Hepatocyte (in vitro differentiated cells): ENCODE measurements at regions not wholly inside any gene's neighbourhood (a gene's known extent, or its start where the extent isn't known, plus 50 kb on each side); places are given as distances from the start of the nearest gene placed in this dataset.

Experiments
- DNase-seq: peaks from one replicate; pipeline ENCODE4 v3.0.0-alpha.2; 2016; ENCODE audit warnings: low spot score
- H2AFZ ChIP-seq: fragments of 200-600 bp; sonication (generic); 2 replicates; pipeline ENCODE4 v1.6.0; 2016; ENCODE audit warnings: antibody characterized with exemption, mild to moderate bottlenecking
- H3K27ac ChIP-seq: fragments of 200-600 bp; sonication (generic); 2 replicates; pipeline ENCODE4 v1.5.1; 2016; ENCODE audit warnings: mild to moderate bottlenecking
- H3K27me3 ChIP-seq: fragments of 200-600 bp; sonication (generic); 2 replicates; pipeline ENCODE4 v1.6.1; 2016
- H3K36me3 ChIP-seq: fragments of 200-600 bp; sonication (generic); replicated peaks from 2 replicates; pipeline ENCODE4 v1.5.1; 2016; ENCODE audit warnings: low read depth; ENCODE audit not compliant: insufficient read depth
- H3K4me1 ChIP-seq: fragments of 200-600 bp; sonication (generic); 2 replicates; pipeline ENCODE4 v1.5.1; 2016; ENCODE audit warnings: mild to moderate bottlenecking, moderate library complexity; ENCODE audit not compliant: insufficient read depth
- H3K4me2 ChIP-seq: fragments of 200-600 bp; sonication (generic); 2 replicates; pipeline ENCODE4 v1.6.0; 2016
- H3K4me3 ChIP-seq: fragments of 200-600 bp; sonication (generic); 2 replicates; pipeline ENCODE4 v1.5.1; 2016; ENCODE audit warnings: mild to moderate bottlenecking
- H3K79me2 ChIP-seq: fragments of 200-600 bp; sonication (generic); 2 replicates; pipeline ENCODE4 v1.6.0; 2017; ENCODE audit warnings: mild to moderate bottlenecking
- H3K9me2 ChIP-seq: fragments of 200-600 bp; sonication (generic); replicated peaks from 2 replicates; pipeline ENCODE4 v1.6.0; 2017; ENCODE audit warnings: mild to moderate bottlenecking; ENCODE audit not compliant: insufficient read depth
- H3K9me3 ChIP-seq: fragments of 200-600 bp; sonication (generic); 2 replicates; pipeline ENCODE4 v1.5.1; 2016; ENCODE audit warnings: low read depth, mild to moderate bottlenecking
- H4K20me1 ChIP-seq: fragments of 200-600 bp; sonication (generic); 2 replicates; pipeline ENCODE4 v1.6.0; 2016; ENCODE audit warnings: mild to moderate bottlenecking; ENCODE audit not compliant: insufficient read depth, poor library complexity, severe bottlenecking
- EZH2 ChIP-seq: fragments of 200-600 bp; sonication (generic); IDR thresholded peaks from 2 replicates; pipeline ENCODE4 v1.6.1; 2016; ENCODE audit warnings: antibody characterized with exemption, mild to moderate bottlenecking, borderline replicate concordance
- EZH2phosphoT487 ChIP-seq: fragments of 200-600 bp; sonication (generic); IDR thresholded peaks from one replicate; pipeline ENCODE4 v1.6.1; 2018; ENCODE audit warnings: antibody characterized with exemption, mild to moderate bottlenecking, low read depth, moderate library complexity; ENCODE audit not compliant: unreplicated experiment, severe bottlenecking
- WGBS: methylation state at CpG from one replicate; pipeline ENCODE4 v1.1.6; 2016; ENCODE audit warnings: low lambda C conversion rate; ENCODE audit errors: missing lambda C conversion rate; 5-methylcytosine and 5-hydroxymethylcytosine counted together
- TF ChIP-seq, protein P1 (sequence below): fragments of 200-600 bp; sonication (generic); IDR thresholded peaks from 2 replicates; pipeline ENCODE4 v1.5.1; 2016; ENCODE audit warnings: antibody characterized with exemption, mild to moderate bottlenecking; ENCODE audit not compliant: poor library complexity

DNA sequence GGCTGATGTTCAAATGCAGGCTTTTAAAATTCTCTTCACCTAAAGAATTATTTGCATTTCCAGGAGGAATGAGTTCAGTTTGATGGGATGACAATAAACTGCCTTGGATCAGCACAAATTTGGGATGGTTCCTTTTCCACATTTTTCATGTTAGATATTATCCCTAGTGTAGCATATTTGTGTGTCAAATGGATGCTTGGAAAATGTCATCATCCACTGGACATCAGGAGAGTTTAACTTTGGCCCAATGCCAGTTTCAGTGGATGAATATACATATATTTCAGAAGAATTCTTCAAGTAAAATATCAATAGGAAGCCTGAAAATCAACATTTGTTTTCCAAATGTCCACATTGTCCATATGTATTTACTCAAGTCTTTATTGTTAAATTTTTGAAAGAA lies 116.5 kb upstream of the COL24A1 start:
- no peaks in the 10 kb centered on the region for H3K36me3 ChIP-seq
- TF ChIP-seq EZH2 (no peak), EZH2phosphoT487 (no peak)
- TF ChIP-seq, protein P1, sequence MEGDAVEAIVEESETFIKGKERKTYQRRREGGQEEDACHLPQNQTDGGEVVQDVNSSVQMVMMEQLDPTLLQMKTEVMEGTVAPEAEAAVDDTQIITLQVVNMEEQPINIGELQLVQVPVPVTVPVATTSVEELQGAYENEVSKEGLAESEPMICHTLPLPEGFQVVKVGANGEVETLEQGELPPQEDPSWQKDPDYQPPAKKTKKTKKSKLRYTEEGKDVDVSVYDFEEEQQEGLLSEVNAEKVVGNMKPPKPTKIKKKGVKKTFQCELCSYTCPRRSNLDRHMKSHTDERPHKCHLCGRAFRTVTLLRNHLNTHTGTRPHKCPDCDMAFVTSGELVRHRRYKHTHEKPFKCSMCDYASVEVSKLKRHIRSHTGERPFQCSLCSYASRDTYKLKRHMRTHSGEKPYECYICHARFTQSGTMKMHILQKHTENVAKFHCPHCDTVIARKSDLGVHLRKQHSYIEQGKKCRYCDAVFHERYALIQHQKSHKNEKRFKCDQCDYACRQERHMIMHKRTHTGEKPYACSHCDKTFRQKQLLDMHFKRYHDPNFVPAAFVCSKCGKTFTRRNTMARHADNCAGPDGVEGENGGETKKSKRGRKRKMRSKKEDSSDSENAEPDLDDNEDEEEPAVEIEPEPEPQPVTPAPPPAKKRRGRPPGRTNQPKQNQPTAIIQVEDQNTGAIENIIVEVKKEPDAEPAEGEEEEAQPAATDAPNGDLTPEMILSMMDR: no peak
- H3K4me3 ChIP-seq: no peak overlapping the region
- no peaks in the 10 kb centered on the region for H3K27me3 ChIP-seq
- H3K4me2 ChIP-seq: no peak overlapping the region
- H3K27ac ChIP-seq: no peak overlapping the region
- no peaks in the 10 kb centered on the region for H4K20me1 ChIP-seq
- H3K9me2 ChIP-seq: no peaks in the 10 kb centered on the region
- no peak for DNase-seq
- no peaks in the 10 kb centered on the region for H3K9me3 ChIP-seq
- no peaks in the 10 kb centered on the region for H3K4me1 ChIP-seq
- H3K79me2 ChIP-seq: no peaks in the 10 kb centered on the region
- no peak overlapping the region for H2AFZ ChIP-seq

DNA sequence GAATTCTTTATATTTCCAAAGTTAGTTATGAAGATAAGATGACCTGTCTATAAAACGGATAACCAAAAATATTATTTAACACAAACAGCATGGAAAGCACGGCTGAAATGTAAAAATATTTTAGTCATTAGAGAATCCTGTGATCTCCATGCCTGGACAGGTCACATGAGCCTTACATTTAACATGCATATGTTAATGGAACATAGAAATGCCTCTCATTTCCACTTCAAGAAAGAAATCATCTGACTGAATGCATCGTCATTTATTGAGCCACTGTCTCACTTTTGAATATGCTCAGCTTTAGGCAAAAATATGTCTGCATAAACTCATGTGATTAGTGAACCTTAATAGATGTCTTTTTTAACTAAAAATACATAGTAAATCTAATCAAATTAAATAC lies 115.5 kb upstream of the COL24A1 start:
- Histone ChIP-seq H3K4me1 (no peaks in the 10 kb centered on the region), H3K9me2 (no peaks in the 10 kb centered on the region), H3K27me3 (no peaks in the 10 kb centered on the region), H3K27ac (no peak overlapping the region), H4K20me1 (no peaks in the 10 kb centered on the region), H3K79me2 (no peaks in the 10 kb centered on the region), H3K4me3 (no peak overlapping the region), H2AFZ (no peak overlapping the region), H3K36me3 (no peaks in the 10 kb centered on the region), H3K4me2 (no peak overlapping the region), H3K9me3 (no peaks in the 10 kb centered on the region)
- DNase-seq: no peak
- WGBS: 89% methylated on average over 3 of the region's 3 CpGs
- TF ChIP-seq EZH2phosphoT487 (no peak), EZH2 (no peak)
- TF ChIP-seq, protein P1: no peak

DNA sequence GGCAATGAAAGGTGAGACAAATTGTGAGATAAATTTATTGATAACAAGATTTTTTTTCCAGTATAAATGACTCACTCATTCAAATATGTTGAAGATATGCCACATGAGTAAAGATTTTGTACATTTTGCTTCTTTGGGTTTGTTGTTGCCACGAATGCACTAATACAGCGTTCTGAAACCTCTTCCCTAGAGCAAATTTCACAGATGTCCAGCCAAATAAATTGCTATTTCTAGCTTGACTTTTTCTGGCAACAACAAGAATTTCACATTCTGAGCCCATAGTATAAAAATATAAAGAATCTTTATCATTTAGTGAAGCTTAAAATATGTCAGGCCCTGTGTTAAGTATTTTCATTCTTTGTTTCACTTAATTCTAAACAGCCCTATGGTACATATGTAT lies 114.5 kb upstream of the COL24A1 start:
- H3K4me1 ChIP-seq: no peaks in the 10 kb centered on the region
- H3K4me3 ChIP-seq: no peak overlapping the region
- H3K27ac ChIP-seq: no peak overlapping the region
- H3K36me3 ChIP-seq: no peaks in the 10 kb centered on the region
- no peak overlapping the region for H2AFZ ChIP-seq
- no peak overlapping the region for H3K4me2 ChIP-seq
- no peaks in the 10 kb centered on the region for H3K79me2 ChIP-seq
- no peaks in the 10 kb centered on the region for H3K27me3 ChIP-seq
- DNase-seq: no peak
- no peak for TF ChIP-seq EZH2phosphoT487
- no peaks in the 10 kb centered on the region for H3K9me2 ChIP-seq
- no peaks in the 10 kb centered on the region for H4K20me1 ChIP-seq
- no peaks in the 10 kb centered on the region for H3K9me3 ChIP-seq
- WGBS: 45% methylated on average over 2 of the region's 2 CpGs

DNA sequence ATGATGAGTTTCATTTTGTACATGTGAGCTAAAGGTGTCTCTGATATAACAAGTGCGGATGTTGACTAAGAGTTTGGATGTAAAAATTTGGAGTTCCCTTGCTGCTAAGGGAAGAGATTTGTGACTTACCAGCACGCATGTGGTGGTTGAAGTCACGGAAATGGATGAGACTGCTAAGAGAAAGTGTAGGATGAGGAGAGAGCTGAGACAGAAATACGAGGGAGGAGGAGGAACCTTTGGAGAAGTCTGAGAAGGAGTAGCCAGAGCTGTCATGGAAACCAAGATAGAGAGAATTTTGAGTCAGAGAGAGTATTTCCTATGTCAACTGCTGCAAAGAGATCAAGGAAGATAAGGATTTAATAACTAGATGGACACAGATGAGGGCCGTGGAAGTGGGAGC lies 106.5 kb upstream of the COL24A1 start:
- H3K9me2 ChIP-seq: no peaks in the 10 kb centered on the region
- no peak for TF ChIP-seq EZH2phosphoT487
- no peak for TF ChIP-seq EZH2
- TF ChIP-seq, protein P1: no peak
- H3K36me3 ChIP-seq: no peaks in the 10 kb centered on the region
- no peaks in the 10 kb centered on the region for H3K79me2 ChIP-seq
- H3K27ac ChIP-seq: no peak overlapping the region
- DNase-seq: no peak
- no peaks in the 10 kb centered on the region for H3K27me3 ChIP-seq
- peaks cover 9% of the 10 kb centered on the region for H3K4me1 ChIP-seq
- no peak overlapping the region for H3K4me3 ChIP-seq
- no peak overlapping the region for H2AFZ ChIP-seq
- no peaks in the 10 kb centered on the region for H3K9me3 ChIP-seq
- 85% methylated on average over 5 of the region's 5 CpGs for WGBS
- H3K4me2 ChIP-seq: no peak overlapping the region
- no peaks in the 10 kb centered on the region for H4K20me1 ChIP-seq
